ENCODE measurements at regions not wholly inside any gene's neighbourhood (a gene's known extent, or its start where the extent isn't known, plus 50 kb on each side); places are given as distances from the start of the nearest gene placed in this dataset.

DNA sequence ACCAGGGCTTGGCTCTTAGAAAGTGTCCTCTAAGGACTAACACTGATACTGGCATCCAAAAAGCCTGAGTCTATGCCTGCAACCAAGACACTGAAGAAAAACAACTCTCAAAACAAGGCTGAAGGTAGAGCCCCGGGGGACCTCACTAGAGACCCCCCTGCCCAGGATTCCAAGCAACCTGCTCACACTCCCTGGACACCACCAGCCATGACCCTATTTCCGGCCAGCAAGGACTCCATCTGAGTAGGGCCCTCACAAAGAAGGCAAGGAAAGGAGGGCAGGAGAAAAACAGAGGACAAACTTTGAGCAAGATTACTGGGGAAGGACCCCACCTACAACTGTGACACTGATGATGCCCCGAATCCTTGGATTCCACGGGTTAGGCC is 343.1 kb downstream of the NPHP4 start:
- DNase-seq: no peak
- no peaks in the 10 kb centered on the region for H3K36me3 ChIP-seq
- intact Hi-C loops (cut with micrococcal nuclease): no loop called here
- TF ChIP-seq, protein P1, sequence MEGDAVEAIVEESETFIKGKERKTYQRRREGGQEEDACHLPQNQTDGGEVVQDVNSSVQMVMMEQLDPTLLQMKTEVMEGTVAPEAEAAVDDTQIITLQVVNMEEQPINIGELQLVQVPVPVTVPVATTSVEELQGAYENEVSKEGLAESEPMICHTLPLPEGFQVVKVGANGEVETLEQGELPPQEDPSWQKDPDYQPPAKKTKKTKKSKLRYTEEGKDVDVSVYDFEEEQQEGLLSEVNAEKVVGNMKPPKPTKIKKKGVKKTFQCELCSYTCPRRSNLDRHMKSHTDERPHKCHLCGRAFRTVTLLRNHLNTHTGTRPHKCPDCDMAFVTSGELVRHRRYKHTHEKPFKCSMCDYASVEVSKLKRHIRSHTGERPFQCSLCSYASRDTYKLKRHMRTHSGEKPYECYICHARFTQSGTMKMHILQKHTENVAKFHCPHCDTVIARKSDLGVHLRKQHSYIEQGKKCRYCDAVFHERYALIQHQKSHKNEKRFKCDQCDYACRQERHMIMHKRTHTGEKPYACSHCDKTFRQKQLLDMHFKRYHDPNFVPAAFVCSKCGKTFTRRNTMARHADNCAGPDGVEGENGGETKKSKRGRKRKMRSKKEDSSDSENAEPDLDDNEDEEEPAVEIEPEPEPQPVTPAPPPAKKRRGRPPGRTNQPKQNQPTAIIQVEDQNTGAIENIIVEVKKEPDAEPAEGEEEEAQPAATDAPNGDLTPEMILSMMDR (IDR thresholded peaks at IDR 0.05; ENCODE audit: borderline replicate concordance): no peak
- H3K27me3 ChIP-seq (ENCODE audit: low read depth): peaks cover 92% of the 10 kb centered on the region
- H3K4me3 ChIP-seq: no peak overlapping the region
- H3K4me1 ChIP-seq: no peaks in the 10 kb centered on the region
- peaks cover 7% of the 10 kb centered on the region for H3K9me3 ChIP-seq (replicated peaks)
- no peak overlapping the region for H3K27ac ChIP-seq (replicated peaks)

GRCh38 chr1:5648410-5649165 is 343.6 kb downstream of the NPHP4 start:
- TF ChIP-seq, protein P1 (IDR thresholded peaks at IDR 0.05; ENCODE audit: borderline replicate concordance): no peak
- Histone ChIP-seq H3K4me1 (no peaks in the 10 kb centered on the region), H3K9me3 (replicated peaks) (peaks cover 7% of the 10 kb centered on the region), H3K27ac (replicated peaks) (no peak overlapping the region), H3K4me3 (no peak overlapping the region), H3K36me3 (no peaks in the 10 kb centered on the region), H3K27me3 (ENCODE audit: low read depth) (peaks cover 93% of the 10 kb centered on the region)
- no peak for DNase-seq
- intact Hi-C loops (cut with micrococcal nuclease): no loop called here

DNA sequence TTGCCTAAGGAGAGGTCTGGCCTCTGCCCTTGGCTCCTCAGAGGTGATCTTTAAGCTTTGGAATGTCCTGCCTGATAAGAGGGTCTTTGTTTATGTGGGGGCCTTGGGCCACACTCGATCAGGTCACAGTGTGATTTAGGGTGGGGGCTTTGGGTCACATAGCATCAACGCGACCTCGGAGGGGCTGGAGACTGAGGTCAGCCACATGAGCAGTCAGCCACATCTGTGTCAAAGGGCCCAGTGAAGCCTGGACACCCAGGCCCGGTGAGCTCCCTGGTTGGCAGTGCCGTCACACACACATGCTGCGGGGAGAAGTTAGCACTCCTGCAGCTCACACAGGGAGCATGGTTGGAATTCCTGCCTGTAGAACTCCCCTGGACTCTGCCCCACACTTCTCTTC is 345.0 kb downstream of the NPHP4 start:
- no peak for DNase-seq
- H3K27ac ChIP-seq (replicated peaks): no peak overlapping the region
- H3K27me3 ChIP-seq (ENCODE audit: low read depth): peaks cover 87% of the 10 kb centered on the region
- H3K4me1 ChIP-seq: no peaks in the 10 kb centered on the region
- peaks cover 7% of the 10 kb centered on the region for H3K9me3 ChIP-seq (replicated peaks)
- no peaks in the 10 kb centered on the region for H3K36me3 ChIP-seq
- H3K4me3 ChIP-seq: no peak overlapping the region
- TF ChIP-seq, protein P1 (IDR thresholded peaks at IDR 0.05; ENCODE audit: borderline replicate concordance): no peak
- intact Hi-C loops (cut with micrococcal nuclease): no loop called here

DNA sequence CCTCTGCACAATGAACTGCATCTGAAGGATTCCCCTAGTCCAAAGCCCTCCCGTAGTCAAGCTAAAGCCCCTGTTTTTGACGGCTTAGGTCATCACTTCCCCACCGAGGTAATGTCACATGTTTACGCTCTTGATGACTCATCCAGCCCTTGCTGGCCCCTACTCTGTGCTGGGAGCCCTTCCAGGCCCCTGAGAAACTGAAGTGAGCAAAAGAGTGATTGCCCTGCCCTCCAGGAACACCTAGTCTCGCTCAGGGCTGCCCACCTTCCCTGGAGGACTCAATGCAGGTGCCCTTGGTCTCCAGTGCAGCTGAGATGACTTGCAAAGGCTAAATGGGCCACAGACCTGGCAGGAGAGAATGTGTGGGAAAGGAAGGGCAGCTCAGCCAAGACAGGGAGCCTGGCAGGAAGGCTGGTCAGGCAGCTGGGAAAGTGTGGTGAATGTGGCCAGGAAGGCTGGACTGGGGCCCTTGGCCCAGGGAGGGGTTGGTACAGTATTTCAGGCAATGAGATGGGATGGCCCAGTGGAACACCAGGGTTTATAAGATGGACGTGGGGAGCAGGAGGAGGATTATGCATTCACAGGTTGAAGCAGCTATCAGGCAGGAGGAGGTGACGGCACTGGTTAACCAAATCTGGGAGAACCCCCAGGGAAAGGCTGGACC is 345.6 kb downstream of the NPHP4 start:
- H3K27me3 ChIP-seq (ENCODE audit: low read depth): peaks cover 82% of the 10 kb centered on the region
- H3K4me1 ChIP-seq: no peaks in the 10 kb centered on the region
- TF ChIP-seq, protein P1 (IDR thresholded peaks at IDR 0.05; ENCODE audit: borderline replicate concordance): no peak
- H3K36me3 ChIP-seq: no peaks in the 10 kb centered on the region
- no peak overlapping the region for H3K27ac ChIP-seq (replicated peaks)
- H3K9me3 ChIP-seq (replicated peaks): peaks cover 7% of the 10 kb centered on the region
- DNase-seq: no peak
- H3K4me3 ChIP-seq: no peak overlapping the region
- intact Hi-C loops (cut with micrococcal nuclease): no loop called here

DNA sequence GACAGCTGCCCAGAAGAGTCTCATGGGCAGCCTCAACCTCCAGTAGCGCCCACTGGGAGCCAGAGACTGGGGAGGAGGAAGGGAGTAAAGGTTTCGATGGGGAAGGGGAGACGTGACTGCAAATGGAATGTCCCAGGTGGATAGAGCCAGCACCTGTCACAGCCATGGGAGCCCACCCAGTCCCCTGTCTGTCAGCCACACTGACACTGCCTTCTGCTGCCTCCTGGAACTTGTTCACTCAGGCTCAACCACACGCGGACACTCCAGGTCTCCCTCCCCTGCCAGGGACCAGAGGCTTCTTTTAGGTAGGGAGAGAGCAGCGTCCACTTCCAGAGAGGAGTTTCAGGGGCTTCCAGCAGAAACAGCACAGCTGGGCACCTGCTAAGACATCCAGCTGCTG is 346.3 kb downstream of the NPHP4 start:
- no peak for DNase-seq
- Histone ChIP-seq H3K36me3 (no peaks in the 10 kb centered on the region), H3K27ac (replicated peaks) (no peak overlapping the region), H3K27me3 (ENCODE audit: low read depth) (peaks cover 82% of the 10 kb centered on the region), H3K9me3 (replicated peaks) (peaks cover 7% of the 10 kb centered on the region), H3K4me3 (no peak overlapping the region), H3K4me1 (no peaks in the 10 kb centered on the region)
- intact Hi-C loops (cut with micrococcal nuclease): no loop called here
- TF ChIP-seq, protein P1 (IDR thresholded peaks at IDR 0.05; ENCODE audit: borderline replicate concordance): no peak
